ENCODE measurements at regions not wholly inside any gene's neighbourhood (a gene's known extent, or its start where the extent isn't known, plus 50 kb on each side); places are given as distances from the start of the nearest gene placed in this dataset.
"Not testable (repeated sequence)": the region's sequence is repeated elsewhere in the genome, so short reads cannot be mapped to it uniquely, and the experiment has no call there.

DNA sequence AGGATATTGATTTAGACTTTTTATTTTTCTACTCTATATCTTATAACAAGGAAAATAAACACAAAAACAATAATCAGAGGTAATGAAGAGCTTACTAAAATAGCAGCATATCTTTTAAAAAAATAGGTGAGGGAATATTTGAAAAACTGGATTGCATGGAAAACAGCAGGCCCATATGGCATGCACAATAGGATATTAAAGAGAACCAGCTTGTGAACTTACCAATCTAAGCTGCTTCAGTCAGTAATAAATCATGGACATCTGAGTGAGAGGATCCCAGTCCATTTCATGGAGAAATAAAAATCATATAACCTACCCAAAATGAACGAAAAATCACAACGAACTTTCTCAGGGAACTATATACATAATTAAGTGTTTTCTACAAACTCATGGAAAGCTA lies 634.6 kb downstream of the ADCYAP1 start:
- H3K27me3 ChIP-seq (replicated peaks): no peaks in the 10 kb centered on the region
- in situ Hi-C loops (cut with HindIII; ENCODE audit: low pct_ligation_motif_present, low sequenced_read_pairs): no loop called here
- no peaks in the 10 kb centered on the region for H3K36me3 ChIP-seq (replicated peaks)
- DNase-seq: no peak
- TF ChIP-seq, protein P1, sequence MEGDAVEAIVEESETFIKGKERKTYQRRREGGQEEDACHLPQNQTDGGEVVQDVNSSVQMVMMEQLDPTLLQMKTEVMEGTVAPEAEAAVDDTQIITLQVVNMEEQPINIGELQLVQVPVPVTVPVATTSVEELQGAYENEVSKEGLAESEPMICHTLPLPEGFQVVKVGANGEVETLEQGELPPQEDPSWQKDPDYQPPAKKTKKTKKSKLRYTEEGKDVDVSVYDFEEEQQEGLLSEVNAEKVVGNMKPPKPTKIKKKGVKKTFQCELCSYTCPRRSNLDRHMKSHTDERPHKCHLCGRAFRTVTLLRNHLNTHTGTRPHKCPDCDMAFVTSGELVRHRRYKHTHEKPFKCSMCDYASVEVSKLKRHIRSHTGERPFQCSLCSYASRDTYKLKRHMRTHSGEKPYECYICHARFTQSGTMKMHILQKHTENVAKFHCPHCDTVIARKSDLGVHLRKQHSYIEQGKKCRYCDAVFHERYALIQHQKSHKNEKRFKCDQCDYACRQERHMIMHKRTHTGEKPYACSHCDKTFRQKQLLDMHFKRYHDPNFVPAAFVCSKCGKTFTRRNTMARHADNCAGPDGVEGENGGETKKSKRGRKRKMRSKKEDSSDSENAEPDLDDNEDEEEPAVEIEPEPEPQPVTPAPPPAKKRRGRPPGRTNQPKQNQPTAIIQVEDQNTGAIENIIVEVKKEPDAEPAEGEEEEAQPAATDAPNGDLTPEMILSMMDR (IDR thresholded peaks at IDR 0.05; ENCODE audit: low read depth, low read length, missing control alignments): no peak
- no peak overlapping the region for H3K27ac ChIP-seq
- H3K4me3 ChIP-seq (ENCODE audit: low read depth, low read length): no peak overlapping the region

DNA sequence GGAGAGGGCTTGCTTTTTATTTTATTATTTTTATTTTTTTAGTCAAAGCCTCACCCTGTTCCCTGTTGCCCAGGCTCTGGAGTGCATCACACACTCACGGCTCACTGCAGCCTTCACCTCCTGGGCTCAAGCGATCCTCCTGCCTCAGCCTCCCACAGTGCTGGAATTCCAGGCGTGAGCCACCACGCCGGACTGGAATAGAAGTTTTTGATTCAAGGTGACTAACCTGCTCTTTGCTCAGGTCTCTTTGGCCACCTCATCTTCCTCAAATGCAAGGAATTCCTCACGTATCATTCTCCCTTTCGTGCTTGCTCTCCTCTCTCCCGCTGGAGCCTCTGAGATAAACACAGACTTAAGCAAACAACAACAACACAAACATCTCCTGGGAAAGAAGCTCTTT lies 636.8 kb downstream of the ADCYAP1 start:
- H3K27me3 ChIP-seq (replicated peaks): no peaks in the 10 kb centered on the region
- in situ Hi-C loops (cut with HindIII; ENCODE audit: low pct_ligation_motif_present, low sequenced_read_pairs): no loop called here
- no peaks in the 10 kb centered on the region for H3K36me3 ChIP-seq (replicated peaks)
- TF ChIP-seq, protein P1 (IDR thresholded peaks at IDR 0.05; ENCODE audit: low read depth, low read length, missing control alignments): no peak
- H3K27ac ChIP-seq: no peak overlapping the region
- DNase-seq: no peak
- no peak overlapping the region for H3K4me3 ChIP-seq (ENCODE audit: low read depth, low read length)

DNA sequence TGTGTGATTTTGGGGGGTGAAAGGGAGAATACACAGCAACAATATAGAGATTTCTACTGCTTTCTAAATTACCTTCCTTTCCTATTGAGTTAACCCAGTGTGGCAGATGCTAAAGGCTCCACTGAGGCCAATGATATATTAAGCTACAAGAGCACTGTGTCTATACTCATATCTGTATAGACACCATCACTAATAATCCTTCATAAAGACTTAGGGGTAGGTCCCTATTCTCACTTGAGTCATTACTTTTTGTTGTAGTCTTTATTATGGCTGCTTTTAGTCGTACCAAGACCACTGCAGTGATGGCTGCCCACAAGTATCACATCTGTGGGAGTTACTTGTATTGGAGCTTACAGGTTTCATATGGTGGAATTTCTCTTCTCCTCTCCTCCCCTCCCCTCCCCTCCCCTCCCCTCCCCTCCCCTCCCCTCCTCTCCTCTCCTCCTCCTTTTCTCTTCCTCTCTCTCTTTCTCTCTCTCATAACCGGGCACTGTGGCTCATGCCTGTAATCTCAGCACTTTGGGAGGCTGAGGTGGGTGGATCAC lies 637.6 kb downstream of the ADCYAP1 start:
- Histone ChIP-seq H3K27me3 (replicated peaks) (no peaks in the 10 kb centered on the region), H3K36me3 (replicated peaks) (no peaks in the 10 kb centered on the region), H3K4me3 (ENCODE audit: low read depth, low read length) (no peak overlapping the region), H3K27ac (no peak overlapping the region)
- no peak for DNase-seq
- in situ Hi-C loops (cut with HindIII; ENCODE audit: low pct_ligation_motif_present, low sequenced_read_pairs): no loop called here
- TF ChIP-seq, protein P1 (IDR thresholded peaks at IDR 0.05; ENCODE audit: low read depth, low read length, missing control alignments): no peak

DNA sequence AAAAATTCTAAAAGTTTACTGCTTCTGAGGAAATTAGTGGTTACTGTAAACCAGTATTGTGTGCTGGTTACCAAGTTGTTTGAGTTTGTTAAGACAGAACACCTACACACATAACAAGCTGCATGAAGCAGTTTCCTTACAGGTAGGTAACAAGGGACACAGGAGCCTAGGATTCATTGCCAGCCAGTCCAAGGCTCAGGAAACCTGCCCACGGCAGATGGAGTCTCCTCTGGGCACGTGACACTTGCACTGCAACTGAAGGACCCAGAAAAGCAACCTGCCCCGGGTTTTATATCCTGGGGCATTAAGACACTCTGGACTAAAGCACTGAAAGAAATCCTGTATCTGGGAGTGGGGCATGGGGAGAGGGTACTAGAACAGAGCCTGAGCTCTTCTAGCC lies 639.3 kb downstream of the ADCYAP1 start:
- H3K27ac ChIP-seq: no peak overlapping the region
- TF ChIP-seq, protein P1 (IDR thresholded peaks at IDR 0.05; ENCODE audit: low read depth, low read length, missing control alignments): no peak
- no peaks in the 10 kb centered on the region for H3K36me3 ChIP-seq (replicated peaks)
- no peaks in the 10 kb centered on the region for H3K27me3 ChIP-seq (replicated peaks)
- in situ Hi-C loops (cut with HindIII; ENCODE audit: low pct_ligation_motif_present, low sequenced_read_pairs): no loop called here
- DNase-seq: no peak
- no peak overlapping the region for H3K4me3 ChIP-seq (ENCODE audit: low read depth, low read length)

DNA sequence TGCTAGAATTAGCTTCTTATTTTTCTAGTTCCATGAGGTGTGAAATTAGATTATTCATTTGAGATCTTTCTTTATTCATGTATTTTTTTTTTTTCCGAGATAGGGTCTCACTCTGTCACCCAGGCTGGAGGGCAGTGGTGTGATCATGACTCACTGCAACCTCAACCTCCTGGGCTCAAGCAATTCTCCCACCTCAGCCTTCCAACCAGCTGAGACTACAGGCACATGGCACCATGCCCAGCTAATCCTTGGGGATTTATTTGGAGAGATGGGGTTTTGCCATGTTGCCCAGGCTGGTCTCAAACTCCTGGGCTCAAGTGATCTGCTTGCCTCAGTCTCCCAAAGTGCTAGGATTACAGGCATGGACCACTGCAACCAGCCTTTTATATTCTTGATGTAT lies 653.0 kb downstream of the ADCYAP1 start:
- in situ Hi-C loops (cut with HindIII; ENCODE audit: low pct_ligation_motif_present, low sequenced_read_pairs); H3K36me3 ChIP-seq (replicated peaks); DNase-seq; H3K27me3 ChIP-seq (replicated peaks); H3K4me3 ChIP-seq (ENCODE audit: low read depth, low read length); H3K27ac ChIP-seq: not testable (repeated sequence)

DNA sequence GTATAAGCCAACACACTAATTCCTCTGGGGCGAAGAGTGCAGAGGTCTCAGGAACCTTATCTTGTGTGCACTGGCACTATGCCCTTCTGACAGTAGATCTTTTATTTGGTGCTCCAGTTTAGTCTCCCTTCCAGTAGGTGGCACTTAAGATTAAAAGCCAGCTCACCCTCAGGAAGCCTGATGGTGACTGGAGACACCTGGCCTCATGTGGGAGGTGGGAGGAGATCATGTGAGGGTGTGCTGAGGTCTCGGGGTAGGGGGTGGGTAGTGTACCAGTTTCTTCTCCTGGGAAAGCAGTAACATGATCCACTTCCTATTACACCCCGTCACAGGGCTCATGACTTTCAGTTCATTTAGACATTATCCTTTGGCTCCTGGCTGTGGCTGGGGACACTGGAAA lies 654.9 kb downstream of the ADCYAP1 start:
- no peak overlapping the region for H3K4me3 ChIP-seq (ENCODE audit: low read depth, low read length)
- TF ChIP-seq, protein P1 (IDR thresholded peaks at IDR 0.05; ENCODE audit: low read depth, low read length, missing control alignments): no peak
- DNase-seq: no peak
- no peak overlapping the region for H3K27ac ChIP-seq
- H3K27me3 ChIP-seq (replicated peaks): no peaks in the 10 kb centered on the region
- in situ Hi-C loops (cut with HindIII; ENCODE audit: low pct_ligation_motif_present, low sequenced_read_pairs): no loop called here
- H3K36me3 ChIP-seq (replicated peaks): no peaks in the 10 kb centered on the region
